HG03066 (cell line): ENCODE measurements at regions not wholly inside any gene's neighbourhood (a gene's known extent, or its start where the extent isn't known, plus 50 kb on each side); places are given as distances from the start of the nearest gene placed in this dataset.
"Not testable (repeated sequence)": the region's sequence is repeated elsewhere in the genome, so short reads cannot be mapped to it uniquely, and the experiment has no call there.

Experiments used
- ATAC-seq: cut with Tn5 transposase; IDR thresholded peaks from one replicate; pipeline ENCODE4 v1.9.1; 2021; ENCODE audit warnings: low read depth; ENCODE audit not compliant: unreplicated experiment

DNA sequence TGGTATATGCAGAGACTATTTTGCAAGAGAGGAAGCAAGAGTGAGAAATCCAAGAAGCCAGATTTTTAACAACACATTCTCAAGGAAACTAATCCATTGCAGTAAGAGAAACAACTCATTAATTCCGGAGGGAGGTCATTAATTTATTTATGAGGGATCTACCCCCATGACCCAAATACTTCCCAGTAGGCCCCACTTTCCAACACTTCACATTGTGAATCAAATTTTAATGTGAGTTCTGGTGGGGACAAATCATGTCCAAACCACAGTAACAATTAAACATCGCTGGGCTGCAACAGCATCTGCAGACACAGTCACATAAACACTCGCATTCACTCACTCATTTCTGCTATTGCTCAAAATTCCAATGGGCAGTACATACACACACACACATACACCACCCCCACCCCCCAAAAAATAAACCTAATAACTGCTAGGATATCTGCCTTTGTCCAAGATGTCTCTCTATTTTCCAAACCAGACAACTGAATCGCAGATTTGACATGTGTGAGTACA is 1483.7 kb downstream of the PCDH9 start:
- no peak for ATAC-seq

- ATAC-seq = no peak
These were observed 1485.3 kb downstream of the PCDH9 start for GRCh38 chr13:65744836-65745235.

DNA sequence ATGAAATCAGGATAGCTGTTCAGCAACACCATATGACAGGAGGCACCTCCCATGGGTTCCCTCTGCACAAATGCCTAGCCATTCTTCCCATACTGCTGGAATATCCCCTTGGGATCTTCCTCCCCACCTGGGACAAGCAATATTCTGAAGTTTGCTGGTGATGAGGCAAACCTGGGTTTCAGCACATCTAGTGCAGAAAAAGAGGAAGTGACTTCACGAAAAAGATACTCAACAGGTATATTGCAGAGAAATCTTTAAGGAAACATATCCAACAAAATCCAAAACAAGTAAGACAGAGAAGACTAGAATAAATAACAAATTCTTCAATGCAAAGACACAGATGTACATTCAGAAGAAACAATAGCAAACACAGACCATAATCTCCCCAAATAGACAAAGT is 1497.0 kb downstream of the PCDH9 start:
- ATAC-seq = no peak

DNA sequence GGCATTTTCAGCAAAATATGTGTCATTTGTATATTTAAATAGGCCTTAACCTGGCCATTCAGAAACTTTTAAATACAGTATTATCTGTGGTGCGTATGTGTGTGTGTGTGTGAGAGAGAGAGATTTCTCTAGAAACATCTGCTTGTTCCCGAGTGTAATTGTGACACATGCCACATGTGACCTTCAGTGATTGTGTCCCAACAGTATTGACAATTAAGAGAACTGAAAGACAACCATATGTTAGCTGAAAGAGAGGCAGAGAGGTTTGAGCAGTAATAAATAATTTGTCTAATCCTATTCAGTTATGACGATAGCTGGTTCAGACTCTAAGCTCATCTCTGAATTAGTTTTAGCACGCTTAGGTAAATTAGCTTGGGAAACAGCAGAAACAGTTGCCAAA is 1503.1 kb downstream of the PCDH9 start:
- no peak for ATAC-seq

DNA sequence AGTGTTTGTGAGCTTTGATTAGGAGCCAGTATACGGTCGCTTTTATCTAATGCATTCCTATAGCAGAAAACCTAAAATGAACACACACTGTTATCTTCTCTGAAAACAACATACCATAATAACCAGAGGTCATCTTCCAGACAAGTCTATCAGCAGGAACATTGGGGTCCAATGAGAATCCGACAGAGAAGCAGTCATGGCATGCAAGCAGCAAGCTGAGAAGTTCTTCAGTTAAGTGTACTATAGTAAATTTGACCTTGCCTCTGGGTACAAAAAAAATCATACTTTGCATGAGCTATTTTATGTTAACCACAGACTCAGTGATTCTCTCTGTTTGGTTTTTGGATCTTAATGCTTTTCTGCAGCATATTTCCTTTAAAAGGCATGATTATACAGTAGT is 1505.1 kb downstream of the PCDH9 start:
- ATAC-seq = no peak

DNA sequence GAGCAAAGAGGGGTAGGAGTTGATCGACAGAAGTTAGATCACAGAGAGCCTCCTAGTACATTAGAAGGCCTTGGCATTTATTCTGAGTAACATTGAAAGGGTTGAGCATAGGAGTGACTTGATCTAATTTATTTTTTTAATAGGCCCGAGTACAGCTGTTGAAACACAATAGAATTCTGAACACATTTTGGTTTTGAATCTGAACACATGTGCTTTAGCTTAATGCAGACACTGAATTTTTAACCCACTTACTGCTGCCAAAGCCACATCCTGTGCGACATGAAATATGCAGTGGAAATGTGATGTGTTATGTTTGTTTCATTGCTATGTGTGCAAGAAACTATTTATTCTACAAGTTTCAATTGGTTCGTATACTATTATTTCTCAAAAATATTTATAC is 1505.9 kb downstream of the PCDH9 start:
- ATAC-seq = no peak

- ATAC-seq = no peak
These were observed 1507.6 kb downstream of the PCDH9 start for GRCh38 chr13:65722506-65722905.

GRCh38 chr13:65719831-65720230 is 1510.3 kb downstream of the PCDH9 start:
- no peak for ATAC-seq

GRCh38 chr13:65710514-65710913 is 1519.6 kb downstream of the PCDH9 start:
- no peak for ATAC-seq

DNA sequence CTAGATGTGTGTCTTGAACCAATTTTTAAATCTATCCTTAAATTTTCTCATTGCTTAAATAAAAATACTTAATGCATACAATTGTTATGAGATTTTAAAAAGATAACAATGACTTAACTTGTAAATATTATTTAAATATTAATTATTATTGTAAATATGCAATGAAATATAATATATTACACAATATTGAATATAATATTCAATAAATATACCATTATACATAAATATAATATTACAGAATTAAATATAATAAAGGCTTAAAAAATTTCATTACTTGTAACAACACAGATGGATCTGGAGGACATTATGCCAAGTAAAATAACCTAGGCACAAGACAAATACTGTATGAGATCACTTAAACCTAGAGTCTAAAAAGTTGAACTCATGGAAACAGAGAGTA is 1532.3 kb downstream of the PCDH9 start:
- ATAC-seq = no peak

DNA sequence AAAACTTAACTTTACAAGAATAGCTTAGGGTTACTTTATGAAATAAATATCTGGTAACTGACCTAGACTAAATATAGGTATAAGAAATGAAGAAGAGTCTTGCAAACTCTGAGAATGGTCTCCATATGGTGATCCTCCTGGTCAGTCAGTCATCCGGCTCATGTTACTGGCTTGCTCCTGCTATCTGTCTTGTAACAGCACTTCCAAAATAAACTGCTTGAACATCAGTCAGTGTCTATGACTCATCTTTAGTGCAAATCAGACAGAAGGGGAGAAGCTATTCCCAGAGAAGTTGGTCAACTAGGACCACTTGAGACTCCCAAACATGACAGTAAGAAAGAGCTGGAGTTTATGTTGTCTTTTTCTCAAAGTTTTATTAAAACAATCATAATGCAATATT is 1550.9 kb downstream of the PCDH9 start:
- ATAC-seq = no peak

DNA sequence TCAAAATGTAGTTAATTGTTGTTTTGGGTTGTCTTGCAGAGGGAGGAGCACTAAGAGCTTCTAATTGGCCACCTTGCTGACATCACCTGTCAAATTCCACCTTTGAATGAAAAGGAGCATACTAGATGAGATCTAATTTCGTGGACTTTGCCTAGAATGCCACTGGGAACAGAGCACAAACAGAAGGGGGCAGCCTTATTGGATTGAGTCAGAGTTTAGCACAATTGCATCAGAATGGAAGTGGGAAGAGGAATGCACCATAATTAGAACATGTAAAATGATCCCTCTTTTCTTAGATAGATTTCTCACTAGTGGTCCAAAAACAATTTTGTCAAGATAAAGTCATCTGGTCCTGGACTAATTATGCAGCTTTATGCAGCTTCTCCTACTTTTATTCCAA is 1552.2 kb downstream of the PCDH9 start:
- no peak for ATAC-seq

DNA sequence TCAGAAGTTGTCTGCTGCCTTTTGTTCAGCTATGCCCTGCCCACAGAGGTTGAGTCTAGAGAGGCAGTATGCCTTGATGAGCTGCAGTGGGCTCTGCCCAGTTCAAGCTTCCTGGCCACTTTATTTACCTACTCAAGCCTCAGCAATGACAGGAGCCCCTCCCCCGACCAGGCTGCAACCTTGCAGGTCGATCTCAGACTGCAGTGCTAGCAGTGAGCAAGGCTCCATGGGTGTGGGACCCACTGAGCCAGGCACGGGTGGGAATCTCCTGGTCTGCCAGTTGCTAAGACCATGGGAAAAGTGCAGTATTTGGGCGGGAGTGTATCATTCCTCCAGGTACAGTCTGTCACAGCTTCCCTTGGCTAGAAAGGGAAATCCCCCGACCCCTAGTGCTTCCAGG is 1554.8 kb downstream of the PCDH9 start:
- ATAC-seq = not testable (repeated sequence)

GRCh38 chr13:65670014-65670625 is 1560.0 kb downstream of the PCDH9 start:
- no peak for ATAC-seq

DNA sequence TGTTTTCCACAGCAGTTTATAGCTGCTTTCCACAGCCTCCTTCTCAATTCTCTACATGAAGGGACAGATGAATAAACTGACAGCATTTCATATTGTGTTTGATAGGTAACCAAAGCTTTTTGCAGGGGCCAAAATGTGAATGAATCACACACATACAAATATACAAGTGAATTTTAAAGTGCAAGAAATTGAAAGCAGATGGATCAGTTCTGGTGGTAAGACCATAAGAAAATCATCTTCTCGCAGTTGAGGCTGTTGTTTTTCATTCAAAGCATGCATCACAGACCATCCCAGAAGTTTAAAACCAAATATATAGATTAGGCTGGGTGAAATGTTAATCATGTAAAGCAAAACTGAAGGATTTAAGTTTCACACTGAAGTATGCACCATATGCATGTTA is 1569.4 kb downstream of the PCDH9 start:
- ATAC-seq = no peak

- no peak for ATAC-seq
These were observed 1573.3 kb downstream of the PCDH9 start for GRCh38 chr13:65656740-65657329.

DNA sequence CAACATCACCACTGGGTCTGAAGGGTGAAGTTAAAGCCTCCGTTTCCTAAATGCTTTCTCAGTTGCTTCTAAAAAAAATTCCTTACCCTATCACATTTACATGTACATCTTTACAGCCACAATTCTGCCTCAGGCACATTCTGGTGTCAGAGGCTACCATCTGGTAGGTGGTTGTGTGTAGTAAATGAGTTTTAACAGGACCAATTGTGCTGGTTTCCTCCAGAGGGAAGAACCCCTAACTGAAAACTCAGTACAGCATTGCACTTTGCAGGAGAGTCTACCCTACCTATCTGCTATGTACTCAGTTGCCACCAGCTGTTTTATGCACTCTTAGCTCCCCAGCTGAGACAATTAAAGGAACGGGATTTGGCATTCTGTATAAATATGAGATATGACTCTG is 1576.5 kb downstream of the PCDH9 start:
- no peak for ATAC-seq

- ATAC-seq = no peak
These were observed 1579.8 kb downstream of the PCDH9 start for GRCh38 chr13:65650321-65650720.

- ATAC-seq = no peak
These were observed 1587.1 kb downstream of the PCDH9 start for GRCh38 chr13:65642996-65643395.

DNA sequence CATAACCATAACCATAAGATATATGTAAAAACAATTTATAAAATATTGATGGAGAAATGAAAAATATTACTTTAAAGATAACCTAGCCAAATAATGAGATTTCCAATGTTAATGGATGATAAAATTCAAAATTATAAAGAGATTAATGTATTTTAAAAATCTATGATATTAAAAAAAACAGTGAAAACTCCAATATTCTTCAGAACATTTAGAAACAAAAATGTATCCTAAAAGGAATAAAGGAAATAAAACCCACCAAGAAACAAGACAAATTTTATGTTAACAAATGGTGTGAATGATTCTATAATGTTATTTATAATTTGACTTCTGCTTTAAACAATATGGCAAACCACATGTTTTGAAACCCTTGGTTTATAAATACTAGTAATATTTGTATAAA is 1587.8 kb downstream of the PCDH9 start:
- ATAC-seq = no peak

- ATAC-seq = peak; percentile 87
These were observed 1591.5 kb downstream of the PCDH9 start for GRCh38 chr13:65638572-65639168.

DNA sequence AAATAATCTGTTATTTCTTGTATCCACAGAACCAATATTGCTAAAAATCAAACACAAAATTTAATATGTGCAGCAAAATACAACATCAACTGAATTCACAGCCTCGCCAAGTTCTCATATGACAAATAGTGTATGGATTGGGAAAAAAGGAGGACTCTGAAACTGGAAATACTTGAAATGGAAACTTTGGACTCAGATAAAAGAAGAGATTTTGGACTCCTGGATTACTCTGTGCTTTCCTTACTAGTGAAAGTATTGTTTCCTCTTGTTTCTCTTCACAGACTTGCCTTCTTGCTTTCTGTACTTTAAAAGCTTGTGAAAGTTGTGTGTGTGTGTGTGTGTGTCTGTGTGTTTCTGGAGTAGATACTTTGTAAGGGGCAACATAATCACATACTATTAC is 1596.3 kb downstream of the PCDH9 start:
- ATAC-seq = no peak
